H9 (cell line): ENCODE measurements at regions not wholly inside any gene's neighbourhood (a gene's known extent, or its start where the extent isn't known, plus 50 kb on each side); places are given as distances from the start of the nearest gene placed in this dataset.

Experiments
- DNase-seq: peaks from one replicate; pipeline ENCODE4 v3.0.0-alpha.2; 2017
- H2AFZ ChIP-seq: one replicate; pipeline ENCODE4 v1.6.1; 2013; ENCODE audit warnings: mild to moderate bottlenecking, low read length, control low read depth, moderate library complexity
- H2AK5ac ChIP-seq: 2 replicates; pipeline ENCODE4 v1.6.1; 2013; ENCODE audit warnings: low read length, control low read depth, mixed read lengths; ENCODE audit not compliant: insufficient read length
- H2BK120ac ChIP-seq: one replicate; pipeline ENCODE4 v1.6.1; 2013; ENCODE audit warnings: low read depth, mild to moderate bottlenecking, low read length, control low read depth, inconsistent platforms; ENCODE audit not compliant: poor library complexity, severe bottlenecking
- H2BK12ac ChIP-seq: 2 replicates; pipeline ENCODE4 v1.6.1; 2013; ENCODE audit warnings: low read length, control low read depth, mixed read lengths, low read depth; ENCODE audit not compliant: insufficient read length
- H2BK15ac ChIP-seq: 2 replicates; pipeline ENCODE4 v1.6.1; 2013; ENCODE audit warnings: low read depth, low read length, control low read depth
- H2BK20ac ChIP-seq: one replicate; pipeline ENCODE4 v1.6.1; 2013; ENCODE audit warnings: low read depth, mild to moderate bottlenecking, low read length, control low read depth, inconsistent platforms; ENCODE audit not compliant: poor library complexity, severe bottlenecking
- H2BK5ac ChIP-seq: 2 replicates; pipeline ENCODE4 v1.6.1; 2013; ENCODE audit warnings: low read length, control low read depth, mixed read lengths; ENCODE audit not compliant: insufficient read length
- H3K14ac ChIP-seq: 2 replicates; pipeline ENCODE4 v1.6.1; 2013; ENCODE audit warnings: low read length, control low read depth; ENCODE audit not compliant: insufficient read depth
- H3K18ac ChIP-seq: 2 replicates; pipeline ENCODE4 v1.6.1; 2013; ENCODE audit warnings: low read depth, mild to moderate bottlenecking, mixed read lengths, low read length, control low read depth; ENCODE audit not compliant: insufficient read length
- H3K23ac ChIP-seq: 2 replicates; pipeline ENCODE4 v1.6.1; 2013; ENCODE audit warnings: low read length, control low read depth, mixed read lengths, low read depth; ENCODE audit not compliant: insufficient read length
- H3K23me2 ChIP-seq: 2 replicates; pipeline ENCODE4 v1.6.1; 2013; ENCODE audit warnings: low read depth, mild to moderate bottlenecking, mixed read lengths, low read length, control low read depth; ENCODE audit not compliant: insufficient read length, poor library complexity, severe bottlenecking
- H3K27ac ChIP-seq: 2 replicates; pipeline ENCODE4 v1.5.1; 2013; ENCODE audit warnings: low read length, control low read depth, mixed read lengths, low read depth; ENCODE audit not compliant: insufficient read length
- H3K27me3 ChIP-seq: 2 replicates; pipeline ENCODE4 v1.6.1; 2013; ENCODE audit warnings: low read length, control low read depth, inconsistent platforms; ENCODE audit not compliant: insufficient read depth
- H3K4ac ChIP-seq: 2 replicates; pipeline ENCODE4 v1.6.1; 2013; ENCODE audit warnings: low read depth, mild to moderate bottlenecking, control low read depth, inconsistent platforms, low read length, moderate library complexity
- H3K4me1 ChIP-seq: 2 replicates; pipeline ENCODE4 v1.6.1; 2013; ENCODE audit warnings: low read length, control low read depth, inconsistent platforms; ENCODE audit not compliant: insufficient read depth
- H3K4me2 ChIP-seq: 2 replicates; pipeline ENCODE4 v1.6.1; 2013; ENCODE audit warnings: low read length, control low read depth, mixed read lengths; ENCODE audit not compliant: insufficient read length, insufficient read depth
- H3K56ac ChIP-seq: 2 replicates; pipeline ENCODE4 v1.6.1; 2013; ENCODE audit warnings: low read depth, mild to moderate bottlenecking, mixed read lengths, low read length, control low read depth; ENCODE audit not compliant: insufficient read length
- H3K79me1 ChIP-seq: 2 replicates; pipeline ENCODE4 v1.6.1; 2013; ENCODE audit warnings: low read depth, mild to moderate bottlenecking, moderate library complexity, low read length, control low read depth, inconsistent platforms; ENCODE audit not compliant: insufficient read depth, poor library complexity, severe bottlenecking
- H3K79me2 ChIP-seq: 2 replicates; pipeline ENCODE4 v1.6.1; 2013; ENCODE audit warnings: low read length, control low read depth, inconsistent platforms; ENCODE audit not compliant: insufficient read depth
- H3K9ac ChIP-seq: 2 replicates; pipeline ENCODE4 v1.6.1; 2013; ENCODE audit warnings: low read length, control low read depth, mixed read lengths; ENCODE audit not compliant: insufficient read length; ENCODE audit errors: extremely low read depth
- H3K9me3 ChIP-seq: one replicate; pipeline ENCODE4 v1.6.1; 2013; ENCODE audit warnings: low read depth, low read length, inconsistent platforms; ENCODE audit not compliant: control insufficient read depth
- H3T11ph ChIP-seq: one replicate; pipeline ENCODE4 v1.6.1; 2013; ENCODE audit warnings: mild to moderate bottlenecking, low read length, control low read depth, inconsistent platforms
- H4K20me1 ChIP-seq: one replicate; pipeline ENCODE4 v1.6.1; 2013; ENCODE audit not compliant: control insufficient read depth, insufficient read length, insufficient read depth
- H4K5ac ChIP-seq: 2 replicates; pipeline ENCODE4 v1.6.1; 2013; ENCODE audit warnings: low read depth, mild to moderate bottlenecking, mixed read lengths, low read length, control low read depth; ENCODE audit not compliant: insufficient read length
- H4K8ac ChIP-seq: replicated peaks from 2 replicates; pipeline ENCODE4 v1.6.1; 2013; ENCODE audit warnings: low read length, control low read depth, mixed read lengths, low read depth; ENCODE audit not compliant: insufficient read length
- H4K91ac ChIP-seq: 2 replicates; pipeline ENCODE4 v1.6.1; 2013; ENCODE audit warnings: low read depth, mild to moderate bottlenecking, moderate library complexity, mixed read lengths, low read length, control low read depth; ENCODE audit not compliant: insufficient read length
- H3K27ac Mint-ChIP-seq, 3 experiments: 2 replicates in 2 of 3; 3 replicates in 1 of 3; pipeline ENCODE4 v1.8.0; 2020 to 2021; ENCODE audit warnings: mixed read lengths in 3 of 3, mild to moderate bottlenecking in 1 of 3, moderate library complexity in 1 of 3
- H3K27me3 Mint-ChIP-seq: 2 replicates; pipeline ENCODE4 v1.8.0; 2021; ENCODE audit warnings: low read depth, mild to moderate bottlenecking, moderate library complexity, mixed read lengths
- H3K36me3 Mint-ChIP-seq, 3 experiments: 2 replicates in 2 of 3; 3 replicates in 1 of 3; pipeline ENCODE4 v1.8.0; 2020 to 2021; ENCODE audit warnings: low read depth in 3 of 3, mixed read lengths in 3 of 3; ENCODE audit not compliant: insufficient read depth in 1 of 3
- H3K4me1 Mint-ChIP-seq, 2 experiments: 2 replicates each; pipeline ENCODE4 v1.8.0; 2020; ENCODE audit warnings: mixed read lengths in 2 of 2
- H3K4me3 Mint-ChIP-seq, 2 experiments: 2 replicates in 1 of 2; 3 replicates in 1 of 2; pipeline ENCODE4 v1.8.0; 2020 to 2021; ENCODE audit warnings: mild to moderate bottlenecking in 2 of 2, mixed read lengths in 2 of 2, moderate library complexity in 1 of 2
- H3K9me3 Mint-ChIP-seq, 2 experiments: 2 replicates in 1 of 2; 3 replicates in 1 of 2; pipeline ENCODE4 v1.8.0; 2020; ENCODE audit warnings: mild to moderate bottlenecking in 2 of 2, mixed read lengths in 2 of 2, moderate library complexity in 1 of 2
- CTCF ChIP-seq: fragments of 200-600 bp; sonication (generic); conservative IDR thresholded peaks from 3 replicates; pipeline ENCODE4 v1.8.0; 2021; ENCODE audit warnings: antibody characterized with exemption, mild to moderate bottlenecking
- WGBS: extraction: QIAGEN DNeasy Blood & Tissue Kit; methylation state at CpG from one replicate; pipeline ENCODE4 v1.1.7; 2013; ENCODE audit warnings: missing lambda C conversion rate, low lambda C conversion rate, mixed read lengths; ENCODE audit not compliant: insufficient read length; ENCODE audit errors: extremely low coverage; 5-methylcytosine and 5-hydroxymethylcytosine counted together

- H2BK12ac ChIP-seq = no peak overlapping the region
- H3K27me3 Mint-ChIP-seq = no peaks in the 10 kb centered on the region
- no peak overlapping the region for H3K27ac ChIP-seq
- DNase-seq = no peak
- no peak overlapping the region for H3K14ac ChIP-seq
- no peak overlapping the region for H2BK120ac ChIP-seq
- H2BK5ac ChIP-seq = no peak overlapping the region
- H3K23ac ChIP-seq = no peak overlapping the region
- H3K18ac ChIP-seq = no peak overlapping the region
- H2BK15ac ChIP-seq = no peak overlapping the region
- TF ChIP-seq CTCF = no peak
- H3K4me2 ChIP-seq = no peak overlapping the region
- no CpG with 5 or more reads among the region's 2 CpGs for WGBS
- no peak overlapping the region for H4K8ac ChIP-seq
- H3K79me1 ChIP-seq = no peaks in the 10 kb centered on the region
- H3T11ph ChIP-seq = no peak overlapping the region
- peaks cover 4% of the 10 kb centered on the region; the same call in 1 of the 2 replicates for H3K4me1 ChIP-seq
- peaks cover 4 to 22% of the 10 kb centered on the region in 2 experiments; a peak in 4 of 5 replicates for H3K9me3 Mint-ChIP-seq
- H4K20me1 ChIP-seq = no peaks in the 10 kb centered on the region
- H4K91ac ChIP-seq = no peak overlapping the region
- H3K36me3 Mint-ChIP-seq = peaks cover 0 to 22% (median 12%) of the 10 kb centered on the region in 3 experiments; a peak in 5 of 7 replicates
- H3K79me2 ChIP-seq = no peaks in the 10 kb centered on the region
- H3K4ac ChIP-seq = no peak overlapping the region
- H2AK5ac ChIP-seq = no peak overlapping the region
- no peak overlapping the region for H2AFZ ChIP-seq
- no peak overlapping the region for H3K9ac ChIP-seq
- no peak overlapping the region for H3K4me3 Mint-ChIP-seq
- H3K4me1 Mint-ChIP-seq = peaks cover 8% of the 10 kb centered on the region in 2 experiments
- H4K5ac ChIP-seq = no peak overlapping the region
- H2BK20ac ChIP-seq = no peak overlapping the region
- H3K27ac Mint-ChIP-seq = no peak overlapping the region
- H3K27me3 ChIP-seq = no peaks in the 10 kb centered on the region
- H3K23me2 ChIP-seq = no peaks in the 10 kb centered on the region
- no peak overlapping the region for H3K56ac ChIP-seq
- no peaks in the 10 kb centered on the region for H3K9me3 ChIP-seq
These were observed 569.7 kb upstream of the MARCKS start for GRCh38 chr6:113287396-113287795.
